WTC11 (cell line): ENCODE measurements at regions not wholly inside any gene's neighbourhood (a gene's known extent, or its start where the extent isn't known, plus 50 kb on each side); places are given as distances from the start of the nearest gene placed in this dataset.

Experiments
- NFYB ChIP-seq: sonication (generic); formaldehyde crosslinking; conservative IDR thresholded peaks from 2 replicates; pipeline ENCODE4 v1.8.0; 2022; ENCODE audit warnings: low read depth, missing genetic modification reagents
- SP1 ChIP-seq: sonication (generic); formaldehyde crosslinking; conservative IDR thresholded peaks from 2 replicates; pipeline ENCODE4 v1.8.1; 2022; ENCODE audit warnings: missing genetic modification reagents
- TEAD4 ChIP-seq: sonication (generic); formaldehyde crosslinking; IDR thresholded peaks from 2 replicates; pipeline ENCODE4 v1.8.0; 2022; ENCODE audit warnings: mild to moderate bottlenecking, missing genetic modification reagents
- ZBTB43 ChIP-seq: sonication (generic); formaldehyde crosslinking; IDR thresholded peaks from 2 replicates; pipeline ENCODE4 v1.8.1; 2023; ENCODE audit warnings: mild to moderate bottlenecking, missing genetic modification reagents
- ZNF121 ChIP-seq: sonication (generic); formaldehyde crosslinking; IDR thresholded peaks from 2 replicates; pipeline ENCODE4 v1.8.0; 2023; ENCODE audit warnings: missing genetic modification reagents

GRCh38 chr9:80259079-80259478, 687.3 kb downstream of the TLE4 start:
- TF ChIP-seq ZBTB43 (CRISPR knock-in tag) (no peak), ZNF121 (CRISPR knock-in tag) (no peak), SP1 (CRISPR knock-in tag) (no peak), NFYB (CRISPR knock-in tag) (no peak), TEAD4 (CRISPR knock-in tag) (no peak)
